Neural cell (in vitro differentiated cells): ENCODE measurements at regions not wholly inside any gene's neighbourhood (a gene's known extent, or its start where the extent isn't known, plus 50 kb on each side); places are given as distances from the start of the nearest gene placed in this dataset.

Experiments
- H2AFZ ChIP-seq: fragments of 200-600, 300-800 bp; sonication (generic), shearing (Covaris generic); 2 replicates; pipeline ENCODE4 v1.6.0; 2014; ENCODE audit warnings: low read depth, mild to moderate bottlenecking, antibody characterized with exemption, low read length, moderate library complexity
- H3F3A ChIP-seq: fragments of 200-600 bp; shearing (Covaris generic); 2 replicates; pipeline ENCODE4 v1.6.1; 2016; ENCODE audit warnings: mild to moderate bottlenecking, moderate library complexity, mixed read lengths, antibody characterized with exemption, low read length; ENCODE audit not compliant: insufficient read depth, poor library complexity, severe bottlenecking
- H3K27ac ChIP-seq: fragments of 200-600, 300-800 bp; sonication (generic), shearing (Covaris generic); 2 replicates; pipeline ENCODE4 v1.5.1; 2014; ENCODE audit warnings: mild to moderate bottlenecking, low read length, moderate library complexity
- H3K27me3 ChIP-seq: fragments of 300-800, 200-600 bp; sonication (generic), shearing (Covaris generic); 2 replicates; pipeline ENCODE4 v1.6.0; 2014; ENCODE audit warnings: mild to moderate bottlenecking, low read depth, low read length, moderate library complexity; ENCODE audit not compliant: insufficient read depth
- H3K36me3 ChIP-seq: fragments of 300-800, 200-600 bp; sonication (generic), shearing (Covaris generic); 2 replicates; pipeline ENCODE4 v1.5.1; 2014; ENCODE audit warnings: mild to moderate bottlenecking, antibody characterized with exemption, low read length, moderate library complexity; ENCODE audit not compliant: insufficient read depth
- H3K4me2 ChIP-seq: fragments of 300-800, 200-600 bp; sonication (generic), shearing (Covaris generic); 2 replicates; pipeline ENCODE4 v1.6.0; 2014; ENCODE audit warnings: mild to moderate bottlenecking, low read length
- H3K4me3 ChIP-seq: fragments of 300-800, 200-600 bp; sonication (generic), shearing (Covaris generic); 2 replicates; pipeline ENCODE4 v1.5.1; 2014; ENCODE audit warnings: mild to moderate bottlenecking, low read length, moderate library complexity
- H3K79me2 ChIP-seq: fragments of 200-600 bp; shearing (Covaris generic); replicated peaks from 2 replicates; pipeline ENCODE4 v1.6.0; 2014; ENCODE audit warnings: mild to moderate bottlenecking, low read length, moderate library complexity; ENCODE audit not compliant: insufficient read depth
- H3K9ac ChIP-seq: fragments of 300-800, 200-600 bp; sonication (generic), shearing (Covaris generic); 2 replicates; pipeline ENCODE4 v1.6.1; 2016; ENCODE audit warnings: mild to moderate bottlenecking, low read length, mixed read lengths
- H3K9me2 ChIP-seq: fragments of 200-600 bp; shearing (Covaris generic); 2 replicates; pipeline ENCODE4 v1.6.1; 2016; ENCODE audit warnings: mild to moderate bottlenecking, low read length, mixed read lengths; ENCODE audit not compliant: insufficient read depth
- H3K9me3 ChIP-seq: fragments of 200-600, 300-800 bp; sonication (generic), shearing (Covaris generic); 2 replicates; pipeline ENCODE4 v1.6.1; 2016; ENCODE audit warnings: mild to moderate bottlenecking, mixed run types, low read length, moderate library complexity, mixed read lengths
- H4K20me1 ChIP-seq: fragments of 200-600 bp; shearing (Covaris generic); 2 replicates; pipeline ENCODE4 v1.6.1; 2016; ENCODE audit warnings: mild to moderate bottlenecking, mixed run types; ENCODE audit not compliant: insufficient read depth
- CTCF ChIP-seq: fragments of 450-650 bp; IDR thresholded peaks from 2 replicates; pipeline ENCODE4 v1.5.1; 2014; ENCODE audit warnings: antibody characterized with exemption, mild to moderate bottlenecking, moderate library complexity; ENCODE audit not compliant: poor library complexity, severe bottlenecking
- EP300 ChIP-seq: fragments of 450-650 bp; conservative IDR thresholded peaks from 2 replicates; pipeline ENCODE4 v1.6.1; 2014; ENCODE audit warnings: antibody characterized with exemption, mild to moderate bottlenecking, moderate library complexity; ENCODE audit not compliant: poor library complexity, severe bottlenecking
- EZH2 ChIP-seq: fragments of 200-600, 300-800 bp; shearing (Covaris generic), sonication (generic); IDR thresholded peaks from 2 replicates; pipeline ENCODE4 v1.6.1; 2014; ENCODE audit warnings: antibody characterized with exemption, low read length, borderline replicate concordance, mild to moderate bottlenecking; ENCODE audit not compliant: insufficient read depth, poor library complexity, severe bottlenecking
- MXI1 ChIP-seq: fragments of 450-650 bp; conservative IDR thresholded peaks from 2 replicates; pipeline ENCODE4 v1.6.1; 2014; ENCODE audit warnings: antibody characterized with exemption, mild to moderate bottlenecking; ENCODE audit not compliant: poor library complexity, severe bottlenecking
- POLR2AphosphoS5 ChIP-seq: IDR thresholded peaks from 2 replicates; pipeline ENCODE4 v1.6.1; 2012
- RAD21 ChIP-seq: fragments of 450-650 bp; conservative IDR thresholded peaks from 2 replicates; pipeline ENCODE4 v1.6.1; 2014; ENCODE audit warnings: antibody characterized with exemption, mild to moderate bottlenecking, moderate library complexity
- REST ChIP-seq: IDR thresholded peaks from 2 replicates; pipeline ENCODE4 v1.6.1; 2012; ENCODE audit warnings: borderline replicate concordance
- SMC3 ChIP-seq: fragments of 450-650 bp; conservative IDR thresholded peaks from 2 replicates; pipeline ENCODE4 v1.6.1; 2014; ENCODE audit warnings: antibody characterized with exemption, mild to moderate bottlenecking, moderate library complexity; ENCODE audit not compliant: poor library complexity
- TAF1 ChIP-seq: IDR thresholded peaks from 2 replicates; pipeline ENCODE4 v1.6.1; 2012; ENCODE audit warnings: low read depth

DNA sequence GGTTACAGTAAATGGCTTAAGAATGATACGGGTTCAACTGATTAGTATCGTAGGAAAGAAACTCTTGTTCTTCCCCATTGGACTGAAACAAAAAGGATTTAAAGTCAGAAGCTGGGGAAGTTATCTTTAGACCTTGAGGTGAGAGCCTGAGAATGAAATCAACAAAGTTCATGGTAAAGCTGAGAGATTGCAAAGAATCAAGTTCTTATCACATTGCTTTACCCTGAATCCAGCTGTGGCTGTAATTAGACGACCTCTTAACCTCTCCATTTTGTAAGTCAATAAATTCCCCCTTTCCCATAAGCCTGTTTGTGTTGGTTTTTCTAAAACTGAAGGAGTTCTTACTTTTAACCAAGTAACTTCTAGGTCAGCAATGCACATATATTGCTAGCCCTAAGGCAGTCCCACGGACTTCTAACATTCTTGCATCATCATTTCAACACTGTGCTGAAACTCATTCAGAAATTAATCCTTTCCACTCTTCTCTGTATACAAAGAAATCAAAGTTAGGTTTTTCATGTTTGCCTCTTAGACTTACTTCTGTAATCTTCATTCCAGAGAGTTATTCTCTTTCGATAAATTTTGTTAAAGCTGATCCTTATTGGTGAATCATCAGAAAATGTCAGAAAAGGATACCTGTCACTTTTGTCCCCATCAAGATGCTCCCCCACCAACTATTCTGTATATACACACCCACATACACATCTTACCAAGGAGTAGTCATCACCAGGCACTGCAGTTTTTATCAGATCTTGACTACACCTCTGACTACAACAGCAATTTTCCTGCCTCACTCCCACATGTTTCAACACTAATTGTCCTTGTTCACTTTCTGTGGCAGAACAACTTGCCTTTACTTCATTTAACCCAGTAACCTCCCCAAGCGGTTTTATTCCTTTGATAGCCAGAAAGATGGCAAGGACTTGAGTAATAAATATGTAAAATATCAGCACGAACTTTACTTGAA is 77.9 kb upstream of the STK26 start:
- no peak overlapping the region for H3K9ac ChIP-seq
- H3K4me3 ChIP-seq: no peak overlapping the region
- H4K20me1 ChIP-seq: no peaks in the 10 kb centered on the region
- no peak for TF ChIP-seq EZH2
- no peak for TF ChIP-seq CTCF
- no peak for TF ChIP-seq REST
- TF ChIP-seq TAF1: no peak
- no peak for TF ChIP-seq SMC3
- TF ChIP-seq POLR2AphosphoS5: no peak
- TF ChIP-seq MXI1: no peak
- no peak for TF ChIP-seq EP300
- no peak for TF ChIP-seq RAD21
- H2AFZ ChIP-seq: no peak overlapping the region
- H3K4me2 ChIP-seq: no peak overlapping the region
- H3K9me2 ChIP-seq: no peaks in the 10 kb centered on the region
- H3K27ac ChIP-seq: no peak overlapping the region
- H3F3A ChIP-seq: no peaks in the 10 kb centered on the region
- H3K27me3 ChIP-seq: no peaks in the 10 kb centered on the region
- no peaks in the 10 kb centered on the region for H3K9me3 ChIP-seq
- no peaks in the 10 kb centered on the region for H3K36me3 ChIP-seq
- H3K79me2 ChIP-seq: no peaks in the 10 kb centered on the region

- Histone ChIP-seq H3K4me3 (no peak overlapping the region), H3K27ac (no peak overlapping the region), H2AFZ (no peak overlapping the region), H3F3A (no peaks in the 10 kb centered on the region), H3K9ac (no peak overlapping the region), H3K79me2 (no peaks in the 10 kb centered on the region), H4K20me1 (no peaks in the 10 kb centered on the region), H3K9me3 (no peaks in the 10 kb centered on the region), H3K4me2 (no peak overlapping the region), H3K36me3 (no peaks in the 10 kb centered on the region), H3K27me3 (no peaks in the 10 kb centered on the region), H3K9me2 (no peaks in the 10 kb centered on the region)
- TF ChIP-seq MXI1 (no peak), EP300 (no peak), REST (no peak)
These were observed 71.9 kb upstream of the STK26 start for GRCh38 chrX:131951166-131951565.
